Calu3 (cell line): ENCODE measurements at regions not wholly inside any gene's neighbourhood (a gene's known extent, or its start where the extent isn't known, plus 50 kb on each side); places are given as distances from the start of the nearest gene placed in this dataset.

ENCODE experiments used
- BruUV-seq: library from RNA; stranded (reverse); fragments of 400-500 nt; replicated peaks from 2 replicates; lab custom pipeline; 2021; lab: Mats Ljungman, UMichigan
- CTCF ChIA-PET: fragments of 300-600 bp; sonication (Branson Sonifier 250); formaldehyde crosslinking; loops from one replicate; lab custom pipeline; 2022; ENCODE audit warnings: antibody characterized with exemption; lab: Charles Lee
- DNase-seq: peaks from one replicate; pipeline ENCODE4 v3.0.0; 2022
- H3K27ac Mint-ChIP-seq: one replicate; pipeline ENCODE4 v1.8.0; 2022; ENCODE audit warnings: mixed read lengths; ENCODE audit not compliant: unreplicated experiment
- H3K27me3 Mint-ChIP-seq: one replicate; pipeline ENCODE4 v1.8.0; 2022; ENCODE audit warnings: mixed read lengths; ENCODE audit not compliant: unreplicated experiment
- H3K36me3 Mint-ChIP-seq: one replicate; pipeline ENCODE4 v1.8.0; 2022; ENCODE audit warnings: mild to moderate bottlenecking, moderate library complexity, mixed read lengths; ENCODE audit not compliant: insufficient read depth, unreplicated experiment
- H3K4me1 Mint-ChIP-seq: one replicate; pipeline ENCODE4 v1.8.0; 2022; ENCODE audit warnings: mild to moderate bottlenecking, low read depth, mixed read lengths; ENCODE audit not compliant: unreplicated experiment
- H3K4me3 Mint-ChIP-seq: one replicate; pipeline ENCODE4 v1.8.0; 2022; ENCODE audit warnings: mild to moderate bottlenecking, low read depth, moderate library complexity, mixed read lengths; ENCODE audit not compliant: unreplicated experiment
- H3K9me3 Mint-ChIP-seq: one replicate; pipeline ENCODE4 v1.8.0; 2022; ENCODE audit warnings: low read depth, mixed read lengths; ENCODE audit not compliant: unreplicated experiment
- CTCF ChIP-seq: fragments of 200-600 bp; IDR thresholded peaks from one replicate; pipeline ENCODE4 v1.8.0; 2022; ENCODE audit warnings: antibody characterized with exemption; ENCODE audit not compliant: unreplicated experiment
- intact Hi-C: fragments of 100-400 bp; cut with micrococcal nuclease; formaldehyde crosslinking; loops from one replicate; pipeline ENCODE4 v1.10.0; 2022; ENCODE audit not compliant: unreplicated experiment

- Mint-ChIP-seq H3K9me3 (peaks cover 2% of the 10 kb centered on the region), H3K36me3 (no peaks in the 10 kb centered on the region), H3K27me3 (no peaks in the 10 kb centered on the region), H3K4me3 (no peak overlapping the region), H3K27ac (no peak overlapping the region), H3K4me1 (peaks cover 12% of the 10 kb centered on the region)
- intact Hi-C loops, result no loop called here
- no TSS peak for BruUV-seq
- DNase-seq, result no peak
- CTCF ChIA-PET, result no interaction called here
- no peak for TF ChIP-seq CTCF
These were observed 158.5 kb upstream of the RTL1 start for GRCh38 chr14:101062065-101062450.

GRCh38 chr14:101062601-101063000, 159.1 kb upstream of the RTL1 start:
- CTCF ChIA-PET, result no interaction called here
- intact Hi-C loops, result no loop called here
- peaks cover 2% of the 10 kb centered on the region for H3K9me3 Mint-ChIP-seq

GRCh38 chr14:101063121-101063520, 159.6 kb upstream of the RTL1 start:
- intact Hi-C loops, result no loop called here
- Mint-ChIP-seq H3K4me1 (peaks cover 11% of the 10 kb centered on the region), H3K27me3 (no peaks in the 10 kb centered on the region), H3K9me3 (peaks cover 2% of the 10 kb centered on the region), H3K36me3 (peaks cover 5% of the 10 kb centered on the region), H3K4me3 (no peak overlapping the region), H3K27ac (no peak overlapping the region)
- CTCF ChIA-PET, result no interaction called here
- no peak for DNase-seq
- no TSS peak for BruUV-seq
- TF ChIP-seq CTCF, result no peak

More at GRCh38 chr14:101062601-101063000, 159.1 kb upstream of the RTL1 start:
- Mint-ChIP-seq H3K27me3 (no peaks in the 10 kb centered on the region), H3K4me3 (no peak overlapping the region), H3K4me1 (peaks cover 12% of the 10 kb centered on the region), H3K36me3 (peaks cover under 1% of the 10 kb centered on the region), H3K27ac (no peak overlapping the region)
- TF ChIP-seq CTCF, result no peak
- no peak for DNase-seq
- BruUV-seq, result no TSS peak

- Mint-ChIP-seq H3K27ac (no peak overlapping the region), H3K27me3 (no peaks in the 10 kb centered on the region), H3K4me1 (no peaks in the 10 kb centered on the region), H3K9me3 (peaks cover 2% of the 10 kb centered on the region), H3K36me3 (peaks cover 5% of the 10 kb centered on the region), H3K4me3 (no peak overlapping the region)
- TF ChIP-seq CTCF, result no peak
- CTCF ChIA-PET, result no interaction called here
- intact Hi-C loops, result no loop called here
- BruUV-seq, result no TSS peak
- no peak for DNase-seq
These were observed 160.7 kb upstream of the RTL1 start for GRCh38 chr14:101064121-101064661.
